Brain microvascular endothelial cell (primary cell): ENCODE measurements at regions not wholly inside any gene's neighbourhood (a gene's known extent, or its start where the extent isn't known, plus 50 kb on each side); places are given as distances from the start of the nearest gene placed in this dataset.

Source experiments
- DNase-seq: peaks from one replicate; pipeline ENCODE4 v3.0.0-alpha.2; 2020
- H3K27ac ChIP-seq: fragments of 250-450 bp; sonication (Bioruptor Pico); 2 replicates; pipeline ENCODE4 v1.5.1; 2020; ENCODE audit warnings: mild to moderate bottlenecking, moderate library complexity
- H3K27me3 ChIP-seq: fragments of 250-450 bp; sonication (Bioruptor Pico); replicated peaks from 2 replicates; pipeline ENCODE4 v1.5.1; 2020; ENCODE audit warnings: mild to moderate bottlenecking
- H3K36me3 ChIP-seq: fragments of 250-450 bp; sonication (Bioruptor Pico); replicated peaks from 2 replicates; pipeline ENCODE4 v1.5.1; 2020; ENCODE audit warnings: mild to moderate bottlenecking
- H3K4me3 ChIP-seq: 2 replicates; pipeline ENCODE4 v1.5.1; 2011; ENCODE audit warnings: low read depth, mild to moderate bottlenecking, control low read depth, low read length, moderate library complexity
- CTCF ChIP-seq: IDR thresholded peaks from 2 replicates; pipeline ENCODE4 v1.5.1; 2011; ENCODE audit warnings: low read depth, mild to moderate bottlenecking, moderate library complexity, low read length, control low read depth, inconsistent platforms; ENCODE audit errors: missing control alignments
- in situ Hi-C: cut with HindIII; loops from 2 replicates; pipeline ENCODE4 v1.10.0; 2017; ENCODE audit warnings: low sequenced_read_pairs, low pct_ligation_motif_present

GRCh38 chr5:96143450-96143849 lies 181.8 kb upstream of the ELL2 start:
- no peaks in the 10 kb centered on the region for H3K27me3 ChIP-seq
- no peak for TF ChIP-seq CTCF
- in situ Hi-C loops, result no loop called here
- no peak for DNase-seq
- no peak overlapping the region for H3K4me3 ChIP-seq
- H3K36me3 ChIP-seq, result no peaks in the 10 kb centered on the region
- H3K27ac ChIP-seq, result no peak overlapping the region

- TF ChIP-seq CTCF, result no peak
- in situ Hi-C loops, result no loop called here
- DNase-seq, result no peak
- Histone ChIP-seq H3K4me3 (no peak overlapping the region), H3K27me3 (no peaks in the 10 kb centered on the region), H3K27ac (no peak overlapping the region), H3K36me3 (no peaks in the 10 kb centered on the region)
These were observed 181.3 kb upstream of the ELL2 start for GRCh38 chr5:96142786-96143434.

GRCh38 chr5:96142184-96142781 lies 180.6 kb upstream of the ELL2 start:
- no peak overlapping the region for H3K4me3 ChIP-seq
- H3K27me3 ChIP-seq, result no peaks in the 10 kb centered on the region
- in situ Hi-C loops, result no loop called here
- H3K36me3 ChIP-seq, result no peaks in the 10 kb centered on the region
- H3K27ac ChIP-seq, result no peak overlapping the region
- no peak for DNase-seq
- TF ChIP-seq CTCF, result no peak

- Histone ChIP-seq H3K27me3 (no peaks in the 10 kb centered on the region), H3K36me3 (no peaks in the 10 kb centered on the region), H3K27ac (no peak overlapping the region), H3K4me3 (no peak overlapping the region)
- in situ Hi-C loops, result no loop called here
- TF ChIP-seq CTCF, result no peak
- DNase-seq, result no peak
These were observed 180.1 kb upstream of the ELL2 start for GRCh38 chr5:96141749-96142148.

- no peaks in the 10 kb centered on the region for H3K36me3 ChIP-seq
- in situ Hi-C loops, result no loop called here
- no peak for TF ChIP-seq CTCF
These were observed 178.8 kb upstream of the ELL2 start for GRCh38 chr5:96140496-96140895.

GRCh38 chr5:96140084-96140483 lies 178.4 kb upstream of the ELL2 start:
- in situ Hi-C loops, result no loop called here
- no peak for TF ChIP-seq CTCF

More at GRCh38 chr5:96140496-96140895, 178.8 kb upstream of the ELL2 start:
- no peak overlapping the region for H3K27ac ChIP-seq
- DNase-seq, result no peak
- H3K4me3 ChIP-seq, result no peak overlapping the region
- no peaks in the 10 kb centered on the region for H3K27me3 ChIP-seq

More at GRCh38 chr5:96140084-96140483, 178.4 kb upstream of the ELL2 start:
- Histone ChIP-seq H3K27ac (no peak overlapping the region), H3K36me3 (no peaks in the 10 kb centered on the region), H3K4me3 (no peak overlapping the region), H3K27me3 (no peaks in the 10 kb centered on the region)
- no peak for DNase-seq
